NCI-H2107 treated with DMSO at 0.1 percent for 48 hours (cell line): ENCODE measurements at regions not wholly inside any gene's neighbourhood (a gene's known extent, or its start where the extent isn't known, plus 50 kb on each side); places are given as distances from the start of the nearest gene placed in this dataset.

Experiments used
- DNase-seq: peaks from one replicate; lab custom pipeline; 2025; ENCODE audit not compliant: unreplicated experiment; lab: John Stamatoyannopoulos, UW

DNA sequence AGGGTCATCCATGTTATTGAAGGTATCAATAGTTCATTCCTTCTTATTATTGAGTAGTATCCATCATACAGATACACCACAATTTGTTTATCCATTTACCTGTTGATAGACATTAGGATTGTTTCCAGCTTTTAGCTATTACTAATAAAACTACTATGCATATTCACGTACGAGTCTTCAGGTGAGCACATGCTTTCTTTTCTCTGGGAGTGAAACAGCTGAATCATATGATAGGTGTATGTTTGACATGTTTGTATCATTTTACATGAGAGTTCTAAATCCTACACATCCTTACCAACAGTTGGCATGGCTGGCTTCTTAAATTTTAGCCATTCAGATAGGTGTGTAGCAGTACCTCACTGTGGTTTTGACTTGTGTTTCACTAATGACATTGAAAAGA lies 556.6 kb upstream of the DIPK2B start:
- no peak for DNase-seq

DNA sequence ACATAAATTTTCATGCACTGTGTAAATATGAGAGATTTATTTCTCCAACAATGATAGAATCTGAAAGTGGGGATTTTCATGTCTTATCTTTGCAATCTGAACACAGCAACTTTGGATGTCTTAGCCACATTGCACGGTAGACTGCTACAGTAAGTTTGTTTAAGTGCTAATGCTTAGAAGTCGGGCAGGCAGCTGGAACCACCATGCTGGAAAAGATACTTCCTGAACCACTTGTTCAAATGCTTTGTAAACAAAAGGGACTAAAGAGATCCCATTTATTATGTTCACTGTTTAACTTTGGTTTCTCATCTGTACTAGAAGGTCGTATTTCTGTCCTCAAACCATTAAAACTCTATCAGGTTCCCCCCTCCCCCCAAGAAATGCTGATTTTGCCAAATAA lies 555.9 kb upstream of the DIPK2B start:
- DNase-seq, result peak; percentile 28

DNA sequence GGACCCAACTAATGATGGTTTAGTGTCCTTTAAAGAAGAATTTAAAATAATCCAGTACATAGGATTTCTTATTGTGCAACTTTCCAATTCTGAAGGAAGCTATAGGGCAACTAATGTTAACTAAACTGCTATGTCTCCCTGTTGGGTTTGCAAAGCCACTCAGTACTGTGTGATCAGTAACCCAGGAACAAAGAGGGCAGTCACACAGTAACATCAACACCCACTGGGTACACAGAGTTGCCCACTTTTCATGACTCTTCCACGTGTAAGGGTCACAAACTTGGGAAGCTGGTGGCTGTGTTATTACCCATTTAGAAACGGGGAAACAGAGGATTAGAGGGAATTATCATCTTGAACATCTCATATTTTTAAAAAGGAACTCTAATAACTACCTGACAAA lies 555.0 kb upstream of the DIPK2B start:
- no peak for DNase-seq

DNA sequence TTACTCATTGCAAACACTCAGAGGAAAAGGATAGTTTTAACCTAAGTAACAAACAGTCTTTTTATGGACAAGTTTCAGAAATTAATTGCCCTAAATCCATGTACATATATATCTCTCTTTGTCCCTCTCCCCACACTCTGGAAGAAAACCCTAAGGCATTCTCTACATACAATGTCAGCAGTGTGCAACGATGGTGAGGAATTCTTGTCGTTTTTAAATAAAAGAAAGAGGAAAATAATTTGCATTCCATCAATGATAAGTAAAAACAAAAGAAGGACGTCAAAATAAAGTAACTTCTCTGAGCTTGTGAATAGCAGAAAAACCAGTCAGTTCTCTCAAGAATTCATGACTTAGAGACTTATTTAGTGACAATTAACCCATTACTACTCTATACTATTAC lies 550.5 kb upstream of the DIPK2B start:
- no peak for DNase-seq

DNA sequence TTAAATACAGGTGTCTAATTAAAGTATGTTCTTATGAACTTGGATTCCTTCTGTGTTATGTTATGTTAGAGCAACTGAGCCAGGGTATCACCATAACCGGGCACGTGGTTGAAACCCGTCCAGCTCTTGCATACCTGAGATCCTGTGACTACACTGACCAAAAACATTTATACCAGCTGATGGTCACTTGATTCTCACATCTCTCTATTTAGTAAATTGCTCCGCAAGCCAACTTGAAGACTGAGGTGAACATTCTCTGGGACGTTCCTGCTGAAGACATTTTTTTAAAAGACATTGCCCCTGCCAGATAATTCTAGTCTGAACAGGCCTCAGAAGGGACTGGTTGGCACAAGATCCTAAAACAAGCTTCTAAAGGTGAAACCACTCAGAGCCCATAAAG lies 550.0 kb upstream of the DIPK2B start:
- DNase-seq, result no peak

DNA sequence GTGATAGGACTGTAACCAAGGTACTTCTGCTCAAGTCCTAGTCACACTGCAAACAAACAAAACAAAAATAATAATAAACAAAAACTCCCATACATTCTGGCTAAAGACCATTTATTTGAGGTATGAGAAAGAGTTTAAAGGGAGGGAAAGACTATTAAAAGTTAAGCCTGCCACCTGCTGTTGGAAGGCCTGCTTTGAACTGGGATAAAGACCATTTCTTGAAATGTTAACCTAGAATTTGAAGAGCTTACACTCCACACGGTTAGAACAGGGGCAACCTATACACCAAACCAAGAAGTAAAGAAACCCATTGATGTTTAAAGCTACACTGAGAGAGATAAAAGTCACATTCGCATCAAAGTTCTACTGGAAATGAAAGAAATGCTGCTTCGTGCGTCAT lies 548.7 kb upstream of the DIPK2B start:
- DNase-seq, result no peak

DNA sequence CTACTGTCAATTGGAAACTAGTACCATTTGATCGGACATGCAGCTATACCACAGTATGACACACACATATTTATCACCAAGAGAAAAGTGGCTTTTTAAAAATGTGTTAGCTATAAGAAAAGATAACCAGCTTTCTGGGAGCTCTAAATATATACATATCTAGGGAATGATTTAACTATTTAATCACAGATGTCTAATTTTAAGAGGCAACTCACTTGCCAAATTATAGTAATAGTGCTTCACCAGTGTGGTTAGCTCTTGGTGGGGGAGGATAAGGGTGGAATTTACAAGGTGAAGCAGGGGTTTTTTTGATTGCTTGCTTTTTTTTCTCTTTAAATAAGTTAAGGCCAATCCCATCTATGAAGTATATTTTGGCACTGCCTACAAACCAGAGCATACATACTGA lies 547.7 kb upstream of the DIPK2B start:
- DNase-seq, result no peak

DNA sequence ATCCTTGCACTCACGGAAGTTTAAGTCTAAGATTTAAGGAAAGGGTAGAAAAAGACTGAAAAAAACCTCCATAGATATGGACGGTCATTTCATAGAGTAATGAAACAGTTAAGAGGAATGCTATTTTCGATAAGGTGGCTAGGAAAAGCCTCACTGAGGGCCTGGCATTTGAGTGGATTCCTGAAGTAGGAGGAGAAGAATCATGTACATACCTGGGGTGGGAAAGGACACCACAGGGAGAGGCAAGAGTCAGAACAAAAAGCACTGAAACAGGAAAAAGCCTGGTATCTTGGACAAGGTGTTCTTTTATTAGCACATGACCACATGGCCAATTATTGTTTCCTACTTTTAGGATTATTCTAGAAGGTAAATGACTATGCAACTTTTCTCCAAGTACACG lies 547.2 kb upstream of the DIPK2B start:
- DNase-seq, result no peak

DNA sequence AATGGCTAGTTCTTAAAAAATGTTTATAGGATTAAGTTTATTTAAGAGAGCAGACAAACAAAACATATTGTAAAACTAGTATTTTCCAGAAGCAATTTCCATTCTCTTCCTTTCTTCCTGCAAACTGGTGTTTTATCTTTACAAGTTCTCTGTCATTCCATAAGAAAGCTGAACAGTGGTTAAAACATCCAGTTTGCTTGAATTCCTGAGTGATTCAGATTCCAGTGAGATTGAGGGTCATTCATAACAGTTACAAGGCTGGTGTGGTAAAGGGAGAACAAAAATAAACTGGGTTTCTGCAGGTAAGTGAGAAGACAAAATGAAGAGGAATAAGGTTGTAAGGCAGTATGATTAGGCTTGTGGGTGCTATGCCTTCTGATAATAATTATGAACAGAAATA lies 544.8 kb upstream of the DIPK2B start:
- no peak for DNase-seq

DNA sequence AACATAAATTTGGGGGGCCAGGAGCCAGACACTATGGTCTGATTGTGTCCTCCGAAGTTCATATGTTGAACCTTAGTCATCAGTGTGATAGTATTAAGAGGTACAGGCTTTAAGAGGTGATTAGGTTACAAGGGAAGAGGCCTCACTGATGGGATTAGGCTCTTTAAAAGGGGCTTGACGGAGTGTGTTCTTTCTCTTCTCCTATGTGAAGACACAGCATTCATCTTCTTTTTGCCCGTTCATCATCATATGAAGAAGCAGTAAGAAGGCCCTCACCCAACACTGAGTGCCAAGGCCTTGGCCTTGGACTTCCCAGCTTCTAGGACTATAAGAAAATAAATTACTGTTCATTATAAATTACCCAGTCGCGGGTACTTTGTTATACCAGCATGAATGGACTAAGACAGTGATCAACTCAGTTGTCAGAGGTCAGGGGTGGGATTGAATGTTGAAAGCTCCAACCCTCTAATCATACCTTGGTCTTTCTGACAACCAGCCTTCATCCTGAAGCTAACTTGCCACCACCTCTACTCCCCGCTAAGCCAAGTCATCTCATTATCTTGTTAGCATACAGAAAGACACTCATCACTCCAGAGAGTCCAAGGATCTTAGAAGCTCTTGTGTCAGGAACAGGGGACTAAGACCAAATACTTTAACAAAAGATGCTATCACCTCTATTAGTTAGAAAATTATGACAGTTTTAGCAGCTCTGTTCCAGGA lies 543.4 kb upstream of the DIPK2B start:
- DNase-seq, result no peak

DNA sequence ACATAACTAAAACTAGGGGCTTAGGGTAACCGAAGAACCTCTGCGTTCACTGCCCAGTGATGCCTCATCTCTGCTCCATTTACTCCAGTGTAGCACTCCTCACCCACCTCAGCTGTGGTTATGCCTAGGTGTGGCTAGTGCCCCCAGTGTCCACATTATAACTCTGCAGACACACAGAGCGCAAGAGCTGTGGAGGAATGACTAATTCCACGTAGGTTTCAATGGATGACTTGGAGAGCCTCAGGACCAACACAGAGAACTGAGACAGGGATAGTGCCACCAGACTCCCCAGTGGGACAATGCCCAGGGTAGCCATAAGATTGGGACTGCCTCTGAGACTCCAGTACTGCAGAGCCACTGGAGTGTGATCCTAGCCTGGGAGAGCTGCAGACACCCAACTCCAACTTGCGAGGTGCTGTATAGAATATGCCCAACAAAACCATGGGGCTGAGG lies 542.4 kb upstream of the DIPK2B start:
- no peak for DNase-seq

DNA sequence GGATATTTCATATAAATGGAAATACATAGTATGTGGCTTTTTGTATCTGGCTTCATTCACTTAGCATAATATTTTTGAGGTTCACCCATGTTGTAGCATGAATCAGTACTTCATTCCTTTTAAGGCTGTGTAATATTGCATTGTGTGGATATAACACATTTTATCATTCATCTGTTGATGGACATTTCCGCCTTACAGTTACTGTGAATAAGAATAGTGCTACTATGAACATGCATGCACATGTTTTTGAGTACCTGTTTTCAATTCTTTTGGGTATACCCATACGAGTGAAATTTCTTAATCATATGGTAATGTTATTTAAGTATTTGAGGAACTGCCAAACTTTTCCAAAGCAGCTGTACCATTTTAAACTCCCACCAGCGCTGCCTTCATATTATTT lies 539.6 kb upstream of the DIPK2B start:
- DNase-seq, result no peak

DNA sequence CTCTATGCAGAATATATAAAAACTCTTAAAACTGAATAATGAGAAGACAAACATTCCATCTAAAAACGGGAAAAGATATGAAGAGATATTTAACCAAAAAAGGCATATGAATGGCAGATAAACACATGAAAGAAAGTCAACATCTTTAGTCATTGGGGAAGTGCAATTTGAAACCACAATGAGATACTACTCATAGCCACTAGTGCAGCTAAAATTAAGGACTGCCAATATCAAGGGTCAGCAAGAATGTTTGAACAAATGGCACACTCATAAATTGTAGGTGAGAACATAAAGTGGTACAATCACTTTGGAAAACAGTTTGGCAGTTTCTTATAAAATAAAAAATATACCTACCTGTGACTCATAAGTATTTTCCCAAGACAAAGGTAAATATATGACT lies 534.9 kb upstream of the DIPK2B start:
- no peak for DNase-seq

DNA sequence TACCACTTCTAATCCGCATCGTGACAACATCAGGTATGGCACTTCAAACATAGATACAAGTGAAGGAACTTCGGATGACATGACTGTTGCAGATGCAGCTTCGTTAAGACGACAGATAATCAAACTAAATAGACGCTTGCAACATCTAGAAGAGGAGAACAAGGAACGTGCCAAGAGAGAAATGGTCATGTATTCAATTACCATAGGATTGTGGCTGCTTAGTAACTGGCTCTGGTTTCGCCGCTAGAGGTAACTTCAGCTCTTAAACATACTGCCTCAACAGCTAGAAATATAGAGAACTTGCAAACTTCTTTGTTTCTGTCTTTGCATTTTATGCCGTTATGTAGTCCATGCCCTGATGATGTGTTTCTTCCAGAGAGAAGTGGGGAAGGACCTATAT lies 530.8 kb upstream of the DIPK2B start:
- no peak for DNase-seq

DNA sequence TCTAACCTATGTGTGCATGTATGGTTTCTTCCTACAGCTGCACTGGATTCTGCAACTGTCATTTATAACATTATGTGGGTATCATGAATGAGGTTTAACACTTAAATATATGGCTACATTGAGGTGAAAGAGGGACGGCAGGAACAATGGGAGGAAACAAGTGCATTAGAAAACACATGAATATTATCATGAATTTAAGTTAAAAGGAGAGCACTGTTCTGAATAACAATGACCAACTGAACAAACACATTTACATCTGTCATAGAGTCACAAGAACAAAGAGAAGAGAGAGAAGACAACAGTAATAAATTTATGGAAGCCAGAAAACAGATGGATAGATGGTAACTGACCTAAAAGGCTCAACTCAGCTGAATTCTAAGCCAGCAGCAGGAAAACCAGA lies 527.1 kb upstream of the DIPK2B start:
- DNase-seq, result no peak

DNA sequence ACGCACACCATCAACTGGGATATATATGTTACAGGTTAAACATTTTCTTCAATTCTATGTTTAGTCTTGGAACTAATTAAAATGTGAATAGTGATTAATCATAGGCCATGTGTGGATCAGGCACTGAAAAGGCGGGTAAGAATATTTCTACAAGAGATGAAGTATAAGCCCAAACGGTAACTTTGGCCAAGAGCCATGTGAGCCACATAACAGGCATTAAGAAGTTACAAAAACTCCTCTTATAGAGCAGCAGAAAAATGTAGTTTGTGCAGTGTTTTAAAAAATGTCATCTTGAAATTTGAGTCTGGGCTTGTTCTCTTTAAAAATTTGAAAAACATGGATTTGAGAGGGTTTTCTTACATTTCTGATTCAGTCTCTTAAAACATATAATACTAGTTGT lies 521.8 kb upstream of the DIPK2B start:
- no peak for DNase-seq

DNA sequence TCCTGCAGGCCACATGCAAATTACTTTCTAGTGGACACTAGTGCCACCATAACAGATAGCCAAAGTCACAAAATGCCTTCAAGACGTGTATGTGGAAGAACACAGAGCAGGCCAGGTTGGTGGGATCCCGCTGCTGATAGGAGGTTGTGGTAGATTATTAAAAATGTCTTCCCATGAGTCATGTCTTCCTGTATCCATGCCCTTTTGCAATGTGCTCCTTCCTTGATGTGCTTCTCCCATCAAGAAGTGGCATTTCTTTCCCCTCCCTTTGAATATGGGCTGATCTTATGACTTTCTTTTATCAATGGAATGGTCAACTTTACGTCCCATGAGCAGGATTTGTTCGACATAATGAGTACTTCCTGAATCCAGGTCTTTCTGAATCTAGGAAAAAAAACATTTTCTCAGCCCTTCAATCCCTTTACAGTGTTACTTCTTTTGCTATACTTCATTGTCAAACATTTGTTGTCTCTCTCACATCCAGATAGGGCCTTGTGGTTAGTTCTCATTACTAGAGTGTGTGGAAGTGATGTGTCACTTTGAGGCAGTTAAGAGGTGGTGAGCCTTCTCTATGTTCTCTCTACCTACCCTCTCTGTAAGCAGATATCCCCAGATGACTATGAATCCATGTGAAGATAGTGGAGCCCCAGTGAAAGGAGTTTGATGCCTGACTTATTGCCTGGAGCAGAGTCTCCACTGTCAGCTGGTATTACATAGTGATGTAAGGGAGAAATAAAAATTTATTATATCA lies 519.2 kb upstream of the DIPK2B start:
- no peak for DNase-seq

DNA sequence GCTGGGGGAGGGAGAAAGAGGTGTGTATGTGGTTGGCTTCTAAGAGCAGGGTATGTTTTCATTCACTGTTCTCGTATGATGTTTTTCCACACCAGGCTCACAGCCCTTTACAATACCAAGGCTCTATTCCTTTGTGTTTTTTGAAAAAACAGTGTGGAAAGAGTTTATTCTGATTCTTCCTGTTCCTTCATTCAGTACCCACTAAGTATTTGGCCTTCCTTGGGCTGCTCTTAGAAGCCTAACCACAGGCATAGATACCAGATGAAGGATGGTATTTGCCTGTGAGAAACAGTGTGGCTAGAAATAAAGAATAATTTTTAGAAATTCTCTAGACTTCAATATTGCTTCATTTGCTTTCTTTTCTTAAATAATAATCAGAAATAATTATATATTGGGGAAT lies 518.0 kb upstream of the DIPK2B start:
- no peak for DNase-seq

DNA sequence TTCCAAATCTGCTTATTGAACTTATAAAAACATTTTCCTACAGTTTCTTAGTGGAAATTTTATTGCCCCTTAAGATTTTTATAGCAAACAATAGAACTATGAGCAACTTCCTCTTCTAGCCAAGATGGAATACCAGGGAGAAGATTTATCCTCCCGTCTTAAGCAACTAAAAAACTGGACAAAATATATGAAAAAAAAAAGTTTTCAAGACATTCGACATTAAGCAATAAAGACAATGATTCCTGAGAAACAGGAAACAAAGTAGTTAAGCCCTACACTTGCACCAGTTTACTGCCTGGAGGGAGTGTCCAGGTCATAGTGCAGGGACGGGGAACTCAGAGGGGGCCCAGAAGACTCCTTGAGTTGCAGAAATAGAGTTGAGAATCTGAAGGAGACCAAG lies 516.1 kb upstream of the DIPK2B start:
- no peak for DNase-seq

DNA sequence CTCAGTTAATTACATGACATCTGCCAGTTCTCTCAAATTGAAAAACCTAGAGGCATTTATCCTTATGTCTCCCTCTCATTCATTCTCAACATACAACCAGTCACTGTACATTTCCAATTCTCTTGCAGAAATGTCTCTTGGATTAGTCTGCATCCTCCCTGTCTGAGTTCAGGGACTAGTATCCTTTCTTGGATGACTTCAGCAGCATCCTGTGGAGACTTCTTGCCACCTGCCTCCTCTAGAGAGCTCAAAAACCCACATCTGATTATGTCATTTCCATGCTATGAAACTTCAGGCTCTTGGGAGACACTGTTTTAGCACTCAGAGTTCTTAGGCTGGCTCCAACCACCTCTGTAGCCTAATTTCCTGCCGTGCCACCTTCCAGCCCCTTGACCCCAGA lies 515.1 kb upstream of the DIPK2B start:
- DNase-seq, result no peak

DNA sequence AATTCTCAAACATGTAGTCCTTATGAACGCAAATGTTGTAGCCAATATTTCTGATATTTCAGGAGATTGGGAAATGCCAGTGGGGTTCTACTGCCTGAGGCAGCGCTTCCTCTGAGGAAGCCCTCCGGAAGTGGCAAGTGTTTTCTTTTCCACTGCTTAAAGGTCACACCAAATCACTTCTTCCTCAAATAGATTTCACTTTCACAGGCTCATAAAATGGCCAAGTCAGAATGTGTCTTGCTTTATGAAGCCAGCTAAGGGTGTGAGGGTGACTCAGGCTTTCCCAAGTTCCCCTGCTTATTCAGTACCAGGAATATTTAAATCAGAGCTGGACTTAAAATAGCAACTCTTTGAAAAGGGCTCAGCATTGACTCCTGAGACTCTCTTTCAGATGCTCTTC lies 514.2 kb upstream of the DIPK2B start:
- no peak for DNase-seq

DNA sequence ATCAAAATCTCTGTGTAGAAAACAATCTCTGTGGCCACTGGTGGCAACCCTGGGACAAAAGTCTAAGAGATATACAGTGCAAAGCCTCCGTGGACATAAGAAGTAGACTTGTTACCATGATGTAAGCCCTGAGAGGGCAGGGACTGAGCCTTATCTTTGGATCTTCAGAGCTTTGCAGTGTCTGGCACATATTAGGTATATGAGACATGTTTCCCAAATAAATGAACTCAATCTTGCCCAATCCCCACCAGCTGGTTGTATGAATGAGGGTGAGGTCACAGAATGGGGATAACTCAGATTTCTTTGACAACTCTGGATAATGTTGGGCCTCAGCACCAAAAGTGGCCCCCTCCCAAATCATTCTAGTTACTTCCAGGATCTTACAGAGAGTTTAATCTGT lies 511.4 kb upstream of the DIPK2B start:
- no peak for DNase-seq

DNA sequence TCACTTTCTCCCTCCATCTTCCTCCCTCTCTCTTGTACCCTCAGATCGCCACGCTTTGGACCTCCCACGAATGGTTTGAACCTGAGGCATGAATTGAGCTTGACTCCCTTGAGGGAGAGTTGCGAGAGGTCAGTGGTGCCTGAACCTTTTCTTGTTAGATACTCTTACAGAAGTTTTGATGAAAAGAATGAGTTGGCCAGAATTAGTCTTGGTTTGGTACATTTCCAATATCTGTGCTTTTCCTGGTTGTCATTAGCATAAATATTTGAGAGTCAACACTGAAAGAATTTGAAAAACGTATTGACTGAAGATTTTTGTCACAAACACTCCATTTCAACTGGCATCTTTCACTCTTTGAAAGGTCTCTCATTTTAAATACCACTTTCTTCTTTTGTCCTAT lies 510.6 kb upstream of the DIPK2B start:
- DNase-seq, result no peak
